Immature natural killer cell (primary cell): ENCODE measurements at regions not wholly inside any gene's neighbourhood (a gene's known extent, or its start where the extent isn't known, plus 50 kb on each side); places are given as distances from the start of the nearest gene placed in this dataset.

Experiments used
- DNase-seq, 3 donors: peaks; one replicate each; pipeline ENCODE4 v3.0.0; 2022; ENCODE audit warnings: mixed read lengths in 1 of 3
- H3K27ac Mint-ChIP-seq, 6 donors: one replicate each; pipeline ENCODE4 v1.8.0; 2020; ENCODE audit warnings: mixed read lengths in 6 of 6, mild to moderate bottlenecking in 5 of 6, inconsistent platforms in 4 of 6, moderate library complexity in 3 of 6
- H3K27me3 Mint-ChIP-seq, 3 donors: one replicate each; pipeline ENCODE4 v1.8.0; 2020 to 2021; ENCODE audit warnings: low read depth in 3 of 3, mild to moderate bottlenecking in 3 of 3, mixed read lengths in 3 of 3, moderate library complexity in 3 of 3, inconsistent platforms in 1 of 3
- H3K36me3 Mint-ChIP-seq, 3 donors: one replicate each; pipeline ENCODE4 v1.8.0; 2020; ENCODE audit warnings: mixed read lengths in 3 of 3, inconsistent platforms in 2 of 3, mild to moderate bottlenecking in 2 of 3
- H3K4me1 Mint-ChIP-seq, 2 donors: one replicate each; pipeline ENCODE4 v1.8.0; 2020; ENCODE audit warnings: inconsistent platforms in 2 of 2, mild to moderate bottlenecking in 2 of 2, mixed read lengths in 2 of 2, moderate library complexity in 1 of 2
- H3K4me3 Mint-ChIP-seq, 5 donors: one replicate each; pipeline ENCODE4 v1.8.0; 2020; ENCODE audit warnings: mild to moderate bottlenecking in 5 of 5, mixed read lengths in 5 of 5, inconsistent platforms in 3 of 5, moderate library complexity in 3 of 5
- H3K9me3 Mint-ChIP-seq, 6 donors: one replicate each; pipeline ENCODE4 v1.8.0; 2020; ENCODE audit warnings: mild to moderate bottlenecking in 6 of 6, mixed read lengths in 6 of 6, inconsistent platforms in 4 of 6, moderate library complexity in 3 of 6

GRCh38 chr14:58876608-58877007 is 238.8 kb downstream of the DACT1 start:
- H3K9me3 Mint-ChIP-seq, result peaks cover 0 to 5% (median 0%) of the 10 kb centered on the region in 6 donors
- DNase-seq, result no peak
- H3K4me3 Mint-ChIP-seq, result no peak overlapping the region
- no peaks in the 10 kb centered on the region for H3K36me3 Mint-ChIP-seq
- no peak overlapping the region for H3K27ac Mint-ChIP-seq
- H3K27me3 Mint-ChIP-seq, result no peaks in the 10 kb centered on the region
- no peaks in the 10 kb centered on the region for H3K4me1 Mint-ChIP-seq

- peaks cover 0 to 5% (median 0%) of the 10 kb centered on the region in 6 donors for H3K9me3 Mint-ChIP-seq
These were observed 240.8 kb downstream of the DACT1 start for GRCh38 chr14:58878439-58879139.

GRCh38 chr14:58881433-58881832 is 243.7 kb downstream of the DACT1 start:
- peaks cover 0 to 3% (median 0%) of the 10 kb centered on the region in 6 donors for H3K9me3 Mint-ChIP-seq
- no peak overlapping the region for H3K4me3 Mint-ChIP-seq
- no peak for DNase-seq
- no peaks in the 10 kb centered on the region for H3K36me3 Mint-ChIP-seq
- peaks cover 0 to 2% (median 0%) of the 10 kb centered on the region in 3 donors for H3K27me3 Mint-ChIP-seq
- H3K27ac Mint-ChIP-seq, result no peak overlapping the region
- no peaks in the 10 kb centered on the region for H3K4me1 Mint-ChIP-seq

More at GRCh38 chr14:58878439-58879139, 240.8 kb downstream of the DACT1 start:
- Mint-ChIP-seq H3K4me1 (no peaks in the 10 kb centered on the region), H3K36me3 (no peaks in the 10 kb centered on the region), H3K27me3 (no peaks in the 10 kb centered on the region), H3K27ac (no peak overlapping the region), H3K4me3 (no peak overlapping the region)
- no peak for DNase-seq

- H3K27ac Mint-ChIP-seq, result no peak overlapping the region
- peaks cover 0 to 4% (median 0%) of the 10 kb centered on the region in 3 donors for H3K27me3 Mint-ChIP-seq
- peaks cover 0 to 7% (median 4%) of the 10 kb centered on the region in 6 donors for H3K9me3 Mint-ChIP-seq
- H3K36me3 Mint-ChIP-seq, result no peaks in the 10 kb centered on the region
- no peak overlapping the region for H3K4me3 Mint-ChIP-seq
- DNase-seq, result no peak
- no peaks in the 10 kb centered on the region for H3K4me1 Mint-ChIP-seq
These were observed 244.8 kb downstream of the DACT1 start for GRCh38 chr14:58882577-58883018.

- Mint-ChIP-seq H3K27me3 (peaks cover 0 to 4% (median 0%) of the 10 kb centered on the region in 3 donors), H3K27ac (no peak overlapping the region), H3K4me1 (no peaks in the 10 kb centered on the region), H3K36me3 (no peaks in the 10 kb centered on the region), H3K4me3 (no peak overlapping the region), H3K9me3 (peaks cover 0 to 7% (median 4%) of the 10 kb centered on the region in 6 donors)
- no peak for DNase-seq
These were observed 246.7 kb downstream of the DACT1 start for GRCh38 chr14:58884442-58884841.

GRCh38 chr14:58887931-58888330 is 250.2 kb downstream of the DACT1 start:
- H3K27me3 Mint-ChIP-seq, result peaks cover 0 to 6% (median 0%) of the 10 kb centered on the region in 3 donors
- H3K9me3 Mint-ChIP-seq, result peaks cover 0 to 7% (median 5%) of the 10 kb centered on the region in 6 donors
- DNase-seq, result no peak
- no peaks in the 10 kb centered on the region for H3K36me3 Mint-ChIP-seq
- no peak overlapping the region for H3K27ac Mint-ChIP-seq
- H3K4me1 Mint-ChIP-seq, result no peaks in the 10 kb centered on the region
- H3K4me3 Mint-ChIP-seq, result no peak overlapping the region

GRCh38 chr14:58898655-58899316 is 261.0 kb downstream of the DACT1 start:
- Mint-ChIP-seq H3K36me3 (no peaks in the 10 kb centered on the region), H3K4me3 (no peak overlapping the region)

GRCh38 chr14:58899317-58899713 is 261.6 kb downstream of the DACT1 start:
- Mint-ChIP-seq H3K27me3 (no peaks in the 10 kb centered on the region), H3K9me3 (peaks cover 0 to 12% (median 3%) of the 10 kb centered on the region in 6 donors), H3K36me3 (no peaks in the 10 kb centered on the region), H3K27ac (no peak overlapping the region), H3K4me1 (no peaks in the 10 kb centered on the region), H3K4me3 (no peak overlapping the region)
- DNase-seq, result no peak

More at GRCh38 chr14:58898655-58899316, 261.0 kb downstream of the DACT1 start:
- H3K27ac Mint-ChIP-seq, result no peak overlapping the region
- no peak for DNase-seq
- no peaks in the 10 kb centered on the region for H3K4me1 Mint-ChIP-seq
- no peaks in the 10 kb centered on the region for H3K27me3 Mint-ChIP-seq
- H3K9me3 Mint-ChIP-seq, result peaks cover 0 to 12% (median 3%) of the 10 kb centered on the region in 6 donors

- Mint-ChIP-seq H3K36me3 (no peaks in the 10 kb centered on the region), H3K9me3 (peaks cover 0 to 18% (median 6%) of the 10 kb centered on the region in 6 donors), H3K4me3 (no peak overlapping the region), H3K4me1 (no peaks in the 10 kb centered on the region), H3K27ac (no peak overlapping the region), H3K27me3 (no peaks in the 10 kb centered on the region)
- no peak for DNase-seq
These were observed 264.1 kb downstream of the DACT1 start for GRCh38 chr14:58901826-58902225.

GRCh38 chr14:58904776-58905175 is 267.0 kb downstream of the DACT1 start:
- no peaks in the 10 kb centered on the region for H3K36me3 Mint-ChIP-seq
- H3K27me3 Mint-ChIP-seq, result no peaks in the 10 kb centered on the region
- no peak overlapping the region for H3K4me3 Mint-ChIP-seq
- H3K4me1 Mint-ChIP-seq, result no peaks in the 10 kb centered on the region
- no peak for DNase-seq
- peaks cover 0 to 18% (median 6%) of the 10 kb centered on the region in 6 donors for H3K9me3 Mint-ChIP-seq
- no peak overlapping the region for H3K27ac Mint-ChIP-seq

GRCh38 chr14:58907803-58908202 is 270.0 kb downstream of the DACT1 start:
- Mint-ChIP-seq H3K9me3 (peaks cover 0 to 12% (median 4%) of the 10 kb centered on the region in 6 donors), H3K27me3 (no peaks in the 10 kb centered on the region), H3K4me1 (no peaks in the 10 kb centered on the region), H3K4me3 (no peak overlapping the region), H3K27ac (no peak overlapping the region), H3K36me3 (no peaks in the 10 kb centered on the region)
- no peak for DNase-seq

- no peak overlapping the region for H3K27ac Mint-ChIP-seq
- no peaks in the 10 kb centered on the region for H3K9me3 Mint-ChIP-seq
- no peaks in the 10 kb centered on the region for H3K36me3 Mint-ChIP-seq
- no peak overlapping the region for H3K4me3 Mint-ChIP-seq
- no peaks in the 10 kb centered on the region for H3K4me1 Mint-ChIP-seq
- DNase-seq, result no peak
- no peaks in the 10 kb centered on the region for H3K27me3 Mint-ChIP-seq
These were observed 274.5 kb downstream of the DACT1 start for GRCh38 chr14:58912287-58912686.

- H3K9me3 Mint-ChIP-seq, result peaks cover 0 to 2% (median 0%) of the 10 kb centered on the region in 6 donors
- H3K27ac Mint-ChIP-seq, result no peak overlapping the region
- no peaks in the 10 kb centered on the region for H3K4me1 Mint-ChIP-seq
- no peaks in the 10 kb centered on the region for H3K36me3 Mint-ChIP-seq
- DNase-seq, result no peak
- H3K4me3 Mint-ChIP-seq, result no peak overlapping the region
- H3K27me3 Mint-ChIP-seq, result no peaks in the 10 kb centered on the region
These were observed 275.2 kb downstream of the DACT1 start for GRCh38 chr14:58912799-58913432.

- no peak overlapping the region for H3K27ac Mint-ChIP-seq
These were observed 274.1 kb upstream of the DAAM1 start for GRCh38 chr14:58914279-58914855.

More at GRCh38 chr14:58914279-58914855, 274.1 kb upstream of the DAAM1 start:
- H3K36me3 Mint-ChIP-seq, result no peaks in the 10 kb centered on the region
- DNase-seq, result no peak
- no peaks in the 10 kb centered on the region for H3K4me1 Mint-ChIP-seq
- peaks cover 0 to 3% (median 0%) of the 10 kb centered on the region in 3 donors for H3K27me3 Mint-ChIP-seq
- no peak overlapping the region for H3K4me3 Mint-ChIP-seq
- H3K9me3 Mint-ChIP-seq, result peaks cover 0 to 2% (median 0%) of the 10 kb centered on the region in 6 donors
